NB4 (cell line): ENCODE measurements at regions not wholly inside any gene's neighbourhood (a gene's known extent, or its start where the extent isn't known, plus 50 kb on each side); places are given as distances from the start of the nearest gene placed in this dataset.

Source experiments
- POLR2A ChIP-seq: IDR thresholded peaks from 2 replicates; pipeline ENCODE4 v1.6.1; 2011; ENCODE audit warnings: mild to moderate bottlenecking; ENCODE audit not compliant: insufficient read length; ENCODE audit errors: extremely low read depth
- TF ChIP-seq, protein P1 (sequence below): IDR thresholded peaks from one replicate; pipeline ENCODE4 v1.5.1; 2012; ENCODE audit warnings: low read depth, low read length
- TF ChIP-seq, protein P2 (sequence below): IDR thresholded peaks from 2 replicates; pipeline ENCODE4 v1.6.1; 2011; ENCODE audit warnings: low read depth, low read length

DNA sequence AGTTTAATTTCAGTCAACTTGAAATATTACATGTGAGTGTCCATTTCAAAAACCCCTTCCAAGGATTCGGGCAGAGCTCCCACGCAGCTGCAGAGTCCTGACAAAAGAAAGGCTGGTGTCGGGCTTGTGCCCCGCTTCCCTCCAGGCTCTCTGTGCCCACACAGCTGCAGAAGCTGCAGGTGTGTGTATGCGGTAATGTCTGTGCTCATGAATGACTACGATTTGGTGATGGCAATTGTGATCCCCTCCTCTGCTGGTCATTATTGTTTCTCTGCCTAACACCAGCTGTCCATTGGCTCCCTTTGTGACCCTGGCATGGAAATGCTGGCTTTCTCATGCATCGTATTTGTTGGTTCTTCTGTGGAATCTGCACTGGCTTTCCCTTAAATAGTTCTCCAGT is 224.8 kb downstream of the NUP35 start:
- TF ChIP-seq, protein P1, sequence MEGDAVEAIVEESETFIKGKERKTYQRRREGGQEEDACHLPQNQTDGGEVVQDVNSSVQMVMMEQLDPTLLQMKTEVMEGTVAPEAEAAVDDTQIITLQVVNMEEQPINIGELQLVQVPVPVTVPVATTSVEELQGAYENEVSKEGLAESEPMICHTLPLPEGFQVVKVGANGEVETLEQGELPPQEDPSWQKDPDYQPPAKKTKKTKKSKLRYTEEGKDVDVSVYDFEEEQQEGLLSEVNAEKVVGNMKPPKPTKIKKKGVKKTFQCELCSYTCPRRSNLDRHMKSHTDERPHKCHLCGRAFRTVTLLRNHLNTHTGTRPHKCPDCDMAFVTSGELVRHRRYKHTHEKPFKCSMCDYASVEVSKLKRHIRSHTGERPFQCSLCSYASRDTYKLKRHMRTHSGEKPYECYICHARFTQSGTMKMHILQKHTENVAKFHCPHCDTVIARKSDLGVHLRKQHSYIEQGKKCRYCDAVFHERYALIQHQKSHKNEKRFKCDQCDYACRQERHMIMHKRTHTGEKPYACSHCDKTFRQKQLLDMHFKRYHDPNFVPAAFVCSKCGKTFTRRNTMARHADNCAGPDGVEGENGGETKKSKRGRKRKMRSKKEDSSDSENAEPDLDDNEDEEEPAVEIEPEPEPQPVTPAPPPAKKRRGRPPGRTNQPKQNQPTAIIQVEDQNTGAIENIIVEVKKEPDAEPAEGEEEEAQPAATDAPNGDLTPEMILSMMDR, result no peak
- TF ChIP-seq, protein P2, sequence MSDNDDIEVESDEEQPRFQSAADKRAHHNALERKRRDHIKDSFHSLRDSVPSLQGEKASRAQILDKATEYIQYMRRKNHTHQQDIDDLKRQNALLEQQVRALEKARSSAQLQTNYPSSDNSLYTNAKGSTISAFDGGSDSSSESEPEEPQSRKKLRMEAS, result no peak
- no peak for TF ChIP-seq POLR2A
